Right renal pelvis (tissue), 4 donors: ENCODE measurements at regions not wholly inside any gene's neighbourhood (a gene's known extent, or its start where the extent isn't known, plus 50 kb on each side); places are given as distances from the start of the nearest gene placed in this dataset.
"Not testable (repeated sequence)": the region's sequence is repeated elsewhere in the genome, so short reads cannot be mapped to it uniquely, and the experiment has no call there.

Experiments used
- DNase-seq, 4 donors: peaks; one replicate each; pipeline ENCODE4 v3.0.0-alpha.2; 2013; ENCODE audit warnings: low read depth in 4 of 4, low spot score in 3 of 4, missing footprints in 1 of 4

DNA sequence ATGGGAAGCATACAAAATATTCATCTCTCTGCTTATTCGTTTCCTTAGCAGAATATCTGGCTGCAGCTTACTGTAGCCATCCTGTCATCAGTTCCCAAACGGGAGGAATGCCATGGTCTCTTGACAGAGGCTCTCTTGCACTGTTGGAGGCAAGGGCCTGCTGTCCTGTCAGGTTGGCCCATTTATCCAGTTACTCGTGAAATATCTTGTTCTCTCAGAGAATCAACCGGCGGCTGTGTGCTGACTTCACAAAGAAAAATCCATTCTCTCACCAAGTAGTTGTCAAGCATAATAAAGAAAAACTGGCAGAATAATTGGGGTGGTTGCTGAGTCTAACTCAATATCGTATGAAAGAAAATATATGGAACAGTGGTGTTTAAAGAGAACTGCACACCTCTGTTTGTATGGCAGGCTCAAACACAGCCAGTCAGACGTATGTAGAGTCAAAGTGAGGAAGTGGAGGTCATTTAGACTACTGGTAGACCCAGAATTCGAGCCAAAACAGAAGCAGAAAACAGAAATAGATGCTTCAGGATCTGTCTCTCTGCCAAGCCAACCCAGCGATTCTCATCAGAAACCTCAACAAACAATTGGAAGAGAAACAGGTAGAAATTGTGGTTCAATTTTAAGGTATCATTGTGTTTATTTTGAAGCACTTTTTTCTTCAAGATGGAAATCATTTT lies 349.2 kb upstream of the PRKCQ start:
- DNase-seq, result no peak

DNA sequence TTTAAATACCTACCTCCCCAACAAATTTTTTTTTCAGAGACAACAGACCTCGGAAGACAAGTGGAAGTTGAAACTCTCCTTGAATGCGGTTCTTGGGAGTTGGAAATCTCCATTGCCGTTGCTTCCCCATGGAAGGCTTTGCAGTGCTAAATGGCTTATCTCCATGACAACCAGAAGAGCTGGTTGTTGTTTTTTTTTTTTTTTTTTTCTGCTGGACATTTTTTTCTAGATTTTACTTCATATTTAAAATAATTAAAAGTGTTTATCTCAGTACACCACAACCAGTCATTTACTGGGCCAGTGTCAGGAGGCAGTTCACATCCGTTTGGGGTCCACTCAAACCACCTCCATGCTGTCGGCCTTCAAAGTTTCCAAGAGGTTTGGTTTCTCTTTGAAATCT lies 348.5 kb upstream of the PRKCQ start:
- no peak for DNase-seq

DNA sequence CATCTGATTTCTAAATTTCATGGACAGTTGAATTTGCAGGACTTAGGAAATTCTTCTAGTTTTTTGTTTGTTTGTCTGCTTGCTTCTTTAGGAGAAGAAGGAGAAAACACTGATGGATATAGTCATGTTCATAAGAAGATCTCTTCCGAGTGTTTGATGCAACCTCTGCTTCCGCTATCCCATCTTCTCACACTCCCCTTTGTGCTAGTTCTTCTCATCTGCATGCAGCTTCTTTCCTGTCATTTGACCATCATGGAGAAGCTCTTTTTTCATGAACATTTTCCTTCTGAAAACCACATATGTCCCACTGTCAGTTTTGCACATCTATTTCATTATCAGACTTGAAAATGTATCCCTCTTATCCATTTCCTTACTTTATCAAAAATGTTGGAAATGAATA lies 346.9 kb upstream of the PRKCQ start:
- DNase-seq, result no peak

- DNase-seq, result no peak
Observed at GRCh38 chr10:6925146-6925545, 345.1 kb upstream of the PRKCQ start.

DNA sequence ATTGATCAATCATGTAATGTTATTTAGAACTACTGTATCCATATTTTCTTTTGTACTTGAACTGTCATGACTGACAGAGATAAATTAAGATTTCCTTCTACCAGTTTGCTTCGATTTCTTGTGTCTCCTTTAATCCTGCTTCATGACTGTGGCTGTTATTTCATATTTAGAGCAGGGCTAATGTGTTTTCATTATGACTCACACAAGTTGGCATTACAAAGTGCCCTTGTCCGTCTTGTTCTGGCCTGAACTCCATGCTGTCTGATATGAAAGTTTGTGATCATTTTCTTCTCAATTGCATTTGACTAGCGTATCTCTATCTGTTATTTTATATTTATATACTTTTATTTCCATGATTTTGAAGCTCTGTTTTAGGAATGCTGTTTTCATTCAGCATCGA lies 344.1 kb upstream of the PRKCQ start:
- DNase-seq, result no peak

DNA sequence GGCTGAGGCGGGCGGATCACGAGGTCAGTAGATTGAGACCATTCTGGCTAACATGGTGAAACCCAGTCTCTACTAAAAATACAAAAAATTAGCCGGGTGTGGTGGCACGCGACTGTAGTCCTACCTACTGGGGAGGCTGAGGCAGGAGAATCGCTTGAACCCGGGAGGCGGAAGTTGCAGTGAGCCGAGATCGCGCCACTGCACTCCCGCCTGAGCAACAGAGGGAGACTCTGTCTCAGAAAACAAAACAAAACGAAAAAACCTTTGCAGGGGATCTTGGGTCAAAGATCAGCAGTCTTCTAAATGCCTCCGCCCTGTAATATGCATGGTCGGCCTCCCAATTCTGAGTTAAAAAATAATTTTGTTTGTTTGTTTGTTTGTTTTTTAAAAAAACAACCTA lies 340.9 kb upstream of the PRKCQ start:
- not testable (repeated sequence) for DNase-seq

DNA sequence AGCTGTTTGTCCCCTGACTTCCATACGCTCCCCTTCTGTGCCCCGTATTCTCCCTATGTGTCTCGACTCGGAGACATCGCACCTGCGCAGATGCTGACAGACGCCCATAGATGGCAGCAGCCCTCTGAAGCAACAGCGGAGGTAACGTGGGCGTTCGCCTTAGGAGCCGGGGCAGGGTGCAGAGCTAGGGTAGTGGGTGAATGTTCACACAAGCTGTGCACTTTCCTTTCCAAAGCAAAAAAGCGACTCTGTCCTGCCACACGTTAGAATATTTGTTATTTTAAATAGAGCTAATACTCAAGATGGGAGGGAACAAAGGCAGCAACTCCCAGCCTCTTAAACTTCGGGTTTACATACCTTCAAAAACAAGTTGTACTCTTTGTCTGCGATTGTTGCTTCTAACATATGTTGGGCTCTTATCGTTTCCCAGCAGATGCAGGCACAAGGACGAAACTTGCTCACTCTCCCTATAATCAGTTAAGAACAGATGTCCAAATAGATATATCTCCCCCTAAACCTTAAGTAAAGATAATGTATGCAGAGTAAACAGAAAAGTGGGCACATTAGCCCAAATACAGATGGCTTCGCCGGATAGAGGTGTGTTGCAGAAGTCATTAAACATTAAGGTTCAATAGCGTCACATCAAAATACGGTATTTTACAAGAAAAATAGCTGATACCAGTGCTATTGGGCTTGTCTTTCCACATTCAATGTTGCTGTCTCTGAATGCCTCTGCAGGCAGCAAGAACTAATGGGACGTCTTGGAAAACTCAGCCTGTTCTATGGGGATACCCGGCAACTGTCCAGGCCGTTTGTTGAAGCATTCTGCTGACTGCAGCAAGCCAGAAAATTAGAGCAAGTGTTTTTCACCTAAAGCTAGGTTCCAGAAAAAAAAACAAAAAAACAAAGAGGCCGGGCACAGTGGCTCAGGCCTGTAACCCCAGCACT lies 340.3 kb upstream of the PRKCQ start:
- DNase-seq, result peak; percentile 31 to 41 (median 38)

- no peak for DNase-seq
Observed at GRCh38 chr10:6919077-6919476, 339.0 kb upstream of the PRKCQ start.

GRCh38 chr10:6918305-6918704 lies 338.2 kb upstream of the PRKCQ start:
- no peak for DNase-seq

DNA sequence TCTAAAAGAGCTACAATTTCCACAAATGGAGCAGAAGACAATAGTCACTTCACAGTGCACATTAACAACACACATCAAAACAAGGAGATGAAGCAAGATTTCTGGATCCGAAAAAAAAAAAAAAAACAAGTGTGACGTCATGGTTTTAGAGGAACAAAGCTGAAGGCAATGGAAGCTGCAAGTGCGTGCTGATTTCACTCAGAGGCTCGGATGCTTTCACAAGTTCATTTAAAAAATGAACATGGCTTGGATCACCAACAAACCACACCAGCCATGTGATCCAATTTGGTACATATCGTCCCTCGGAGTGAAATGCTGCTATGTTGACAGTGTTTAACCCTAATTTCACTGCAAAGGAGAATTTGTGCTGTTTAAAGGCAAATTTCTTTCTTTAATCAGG lies 337.0 kb upstream of the PRKCQ start:
- no peak for DNase-seq

GRCh38 chr10:6916601-6917000 lies 336.5 kb upstream of the PRKCQ start:
- DNase-seq, result no peak

DNA sequence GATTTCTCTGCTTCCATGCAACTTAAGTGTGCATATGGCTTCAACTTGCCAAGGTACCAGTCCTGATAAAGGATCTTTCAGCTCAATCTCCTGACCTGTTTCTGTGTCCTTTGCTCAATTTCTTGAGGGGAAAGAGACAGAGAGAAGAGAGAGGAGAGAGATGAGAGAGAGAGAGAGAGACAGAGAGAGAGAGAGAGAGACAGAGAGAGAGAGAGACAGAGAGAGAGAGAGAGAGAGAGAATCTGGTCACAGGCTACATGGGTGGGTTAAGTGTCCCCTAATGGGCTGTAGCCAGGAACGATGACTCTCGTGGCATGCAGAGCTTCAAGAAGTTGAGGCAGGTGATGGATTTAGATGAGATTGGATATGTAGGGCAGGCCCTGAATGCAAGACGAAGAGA lies 335.2 kb upstream of the PRKCQ start:
- no peak for DNase-seq

DNA sequence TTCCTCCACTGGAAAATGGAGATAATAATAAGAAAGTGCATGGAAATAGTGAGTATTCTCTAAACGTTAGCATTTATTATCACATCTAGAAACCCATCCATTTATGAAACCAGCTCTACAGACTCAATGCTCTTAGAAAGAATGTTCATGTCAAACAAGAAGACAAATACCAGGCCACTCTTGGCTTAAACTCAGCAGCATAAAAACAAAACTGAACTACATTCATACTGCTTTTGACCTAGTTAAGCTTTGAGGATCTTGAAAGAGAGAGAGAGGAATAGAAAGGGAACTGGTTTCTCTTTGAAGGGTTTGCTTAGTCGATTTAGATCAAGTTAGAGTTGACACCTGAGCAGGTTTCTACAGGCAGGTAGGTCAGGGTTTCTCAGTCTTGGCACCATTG lies 332.9 kb upstream of the PRKCQ start:
- no peak for DNase-seq

GRCh38 chr10:6912424-6912823 lies 332.3 kb upstream of the PRKCQ start:
- DNase-seq, result no peak

- DNase-seq, result no peak
Observed at GRCh38 chr10:6912021-6912420, 331.9 kb upstream of the PRKCQ start.

DNA sequence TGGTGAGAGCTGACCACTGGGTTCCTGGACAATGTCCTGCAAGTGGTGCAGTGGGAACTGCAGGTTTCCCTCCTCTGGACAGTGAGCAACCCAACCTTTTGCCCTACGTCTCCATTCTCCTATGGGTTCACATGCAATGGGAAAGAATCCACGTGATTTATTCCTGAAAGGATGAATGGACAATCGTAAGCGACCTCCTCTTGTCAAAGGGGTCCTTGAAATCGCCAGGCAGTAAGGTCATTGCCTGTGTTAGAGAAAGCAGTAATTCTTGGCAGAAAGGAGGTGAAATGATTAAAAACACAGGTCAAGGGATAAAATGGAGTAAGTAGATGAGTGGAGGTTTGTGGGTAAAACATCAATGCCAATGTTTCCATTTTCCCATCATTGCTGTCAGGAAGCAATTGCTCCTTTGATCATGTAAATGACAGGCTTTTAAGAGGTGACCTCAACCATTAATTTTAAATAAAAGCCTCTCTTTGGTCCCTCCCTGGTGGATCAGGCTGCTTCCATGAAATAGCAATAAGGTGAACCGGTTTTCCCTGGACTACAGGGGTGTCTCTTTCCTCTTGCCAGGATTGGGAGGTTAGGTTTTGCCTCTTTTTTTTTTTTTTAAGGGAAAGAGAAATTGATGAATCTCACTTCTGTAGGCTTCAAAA lies 330.0 kb upstream of the PRKCQ start:
- no peak for DNase-seq

GRCh38 chr10:6907877-6908530 lies 327.9 kb upstream of the PRKCQ start:
- DNase-seq, result no peak

DNA sequence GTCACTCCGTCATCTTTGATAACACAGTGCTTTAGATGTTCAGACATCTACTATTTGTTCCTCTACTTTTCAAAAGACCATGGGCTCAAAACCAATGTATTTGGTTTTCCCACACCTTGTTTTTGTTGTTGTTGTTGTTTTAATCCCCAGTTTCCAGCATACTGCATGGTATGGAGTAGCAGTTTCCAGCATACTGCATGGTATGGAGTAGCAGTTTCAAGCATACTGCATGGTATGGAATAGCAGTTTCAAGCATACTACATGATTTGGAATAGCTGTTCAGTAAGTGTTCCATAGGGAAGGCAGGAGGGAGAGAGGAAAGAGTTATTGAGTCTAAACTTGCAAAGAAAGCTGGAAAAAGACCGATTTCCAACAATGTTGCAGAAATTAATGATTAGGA lies 314.3 kb upstream of the PRKCQ start:
- no peak for DNase-seq

DNA sequence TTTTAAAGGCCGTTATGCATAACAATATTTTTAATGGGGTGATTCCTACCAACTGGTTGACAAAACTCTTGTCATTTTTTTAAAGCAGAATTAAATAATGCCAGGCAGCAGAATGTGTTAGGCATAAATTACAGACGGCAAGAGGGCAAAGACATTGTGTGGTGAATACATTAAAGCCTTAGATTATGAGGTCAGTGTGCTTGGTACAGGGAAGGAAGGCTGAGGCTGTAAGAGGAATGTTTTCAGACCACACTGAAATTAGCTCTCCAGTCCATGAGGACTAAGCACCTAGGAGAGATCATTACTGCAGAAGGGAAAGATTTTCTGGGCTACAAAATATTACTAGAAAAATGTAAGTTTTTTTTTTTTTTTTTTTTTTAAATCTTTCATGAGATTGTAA lies 312.8 kb upstream of the PRKCQ start:
- DNase-seq, result no peak

DNA sequence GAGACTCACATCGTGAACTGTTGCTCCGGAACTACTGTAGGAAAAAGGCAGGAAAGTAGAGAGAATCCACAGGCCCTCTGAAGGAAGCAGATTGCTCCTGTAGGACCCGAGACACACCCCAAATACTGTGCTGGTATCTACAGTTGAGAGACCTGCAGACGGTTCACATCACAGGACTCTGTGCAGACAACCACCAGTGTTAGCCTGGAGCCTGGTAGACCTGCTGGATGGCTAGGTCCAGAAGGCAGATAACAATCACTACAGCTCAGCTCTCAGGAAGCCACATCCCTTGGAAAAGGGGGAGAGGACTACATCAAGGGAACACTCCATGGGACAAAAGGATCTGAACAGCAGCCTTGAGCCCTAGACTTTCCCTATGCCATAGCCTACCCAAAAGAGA lies 311.8 kb upstream of the PRKCQ start:
- no peak for DNase-seq

DNA sequence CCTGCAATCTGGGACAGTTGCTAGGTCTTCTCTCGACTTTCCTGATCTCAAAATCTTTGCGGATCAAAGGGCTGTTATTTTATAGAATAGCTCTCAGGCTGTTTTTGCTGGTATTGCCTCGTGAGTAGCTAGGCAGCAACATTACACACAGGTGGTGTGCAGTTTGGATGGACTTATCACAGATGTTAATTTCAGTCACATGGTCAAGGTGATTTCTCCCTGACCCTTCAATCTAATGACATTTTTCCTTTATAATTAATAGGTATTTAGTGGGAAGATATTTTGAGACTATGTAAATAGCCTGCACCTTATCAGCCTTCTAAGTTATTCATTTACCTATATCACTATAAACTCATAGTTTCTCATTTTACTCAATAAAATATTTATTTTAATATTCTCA lies 309.6 kb upstream of the PRKCQ start:
- no peak for DNase-seq
